ENCODE measurements at regions not wholly inside any gene's neighbourhood (a gene's known extent, or its start where the extent isn't known, plus 50 kb on each side); places are given as distances from the start of the nearest gene placed in this dataset.

DNA sequence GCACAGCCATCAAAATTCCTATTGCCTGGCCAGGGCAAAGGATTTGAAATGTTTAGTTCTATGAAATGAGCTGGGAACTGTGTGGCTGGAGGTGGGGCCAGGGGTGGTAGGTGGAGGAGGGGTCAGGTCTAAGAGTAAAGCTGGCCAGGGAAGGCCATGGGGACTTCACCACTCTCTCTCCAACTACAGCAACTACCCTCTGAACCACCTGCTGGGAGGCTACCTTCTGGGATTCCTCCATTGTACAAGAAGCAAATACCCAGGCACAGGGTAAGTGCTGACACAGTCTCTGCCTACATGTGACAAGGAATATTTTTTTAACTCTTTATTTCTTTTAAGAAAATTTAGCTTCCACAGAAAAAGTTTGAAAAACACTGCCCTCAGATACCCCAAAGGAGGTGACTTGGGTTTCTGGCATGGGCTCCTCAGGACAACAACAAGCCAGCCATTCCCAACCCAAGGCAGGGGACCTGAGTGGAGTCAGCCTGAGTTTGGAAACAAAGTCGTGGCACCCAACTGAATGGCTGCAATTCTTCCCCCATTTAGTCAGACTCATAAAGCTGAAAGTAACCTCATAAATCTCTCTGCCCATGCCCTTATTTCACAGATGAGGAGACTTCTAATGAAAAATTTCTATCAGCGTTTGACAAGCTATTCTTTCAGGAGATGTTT lies 593.8 kb upstream of the DIPK2B start (continued):
- no peak for TF ChIP-seq ZNF83 (CRISPR knock-in tag; IDR thresholded peaks at IDR 0.05; ENCODE audit: borderline replicate concordance)

DNA sequence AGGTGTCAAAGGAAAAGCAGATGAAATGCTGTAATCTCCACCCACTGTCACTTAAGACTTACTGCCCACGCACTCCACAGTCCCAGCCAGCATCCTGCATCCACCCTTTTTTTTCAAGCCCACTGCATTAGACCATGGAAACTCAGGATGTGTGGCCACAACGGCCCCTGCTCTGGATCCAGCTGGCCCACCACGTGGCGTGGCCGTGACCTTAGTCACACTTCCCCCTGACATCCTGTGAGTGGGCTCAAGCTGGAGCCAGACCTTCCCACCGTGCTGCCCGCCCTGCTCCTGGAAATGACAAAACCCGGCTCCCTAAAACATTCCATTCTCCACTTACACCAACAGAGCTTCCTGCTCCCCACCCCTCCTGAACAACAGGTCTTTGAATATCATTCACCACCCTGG lies 588.3 kb upstream of the DIPK2B start:
- in situ Hi-C loops (cut with HindIII; ENCODE audit: extremely low pct_ligation_motif_present, low pct_unique_long_range_greater_than_20kb) (no loop called here), intact Hi-C loops (cut with micrococcal nuclease; ENCODE audit: unreplicated experiment) (no loop called here)
- CTCF ChIA-PET (ENCODE audit: low intra/inter-chr PET ratio, low total read pairs), result no interaction called here
- Histone ChIP-seq H3K4me3 (replicated peaks in 1 of 3; ENCODE audit: insufficient read depth in 1 of 3, low read depth in 2 of 3, low read length in 3 of 3) (no peak overlapping the region), H3K4me2 (ENCODE audit: low read depth, low read length) (no peak overlapping the region), H3K27me3 (ENCODE audit: control insufficient read depth in 1 of 2, insufficient read depth in 2 of 2, low read length in 2 of 2) (no peaks in the 10 kb centered on the region), H3K9me3 (ENCODE audit: low read length) (no peaks in the 10 kb centered on the region), H3K9ac (ENCODE audit: insufficient read depth, low read depth, low read length) (no peak overlapping the region), H2AFZ (ENCODE audit: low read length) (no peak overlapping the region), H3K79me2 (ENCODE audit: insufficient read depth, low read length) (peaks cover 2% of the 10 kb centered on the region), H3K36me3 (replicated peaks in 1 of 2; ENCODE audit: control insufficient read depth in 1 of 2, insufficient read depth in 2 of 2, low read length in 2 of 2) (no peaks in the 10 kb centered on the region; a peak in 1 of 5 replicates), H4K20me1 (ENCODE audit: insufficient read depth, low read length) (no peaks in the 10 kb centered on the region), H3K27ac (ENCODE audit: extremely low read length, insufficient read depth, low read length) (no peak overlapping the region), H3K4me1 (ENCODE audit: insufficient read depth, low read length) (no peaks in the 10 kb centered on the region)
- ATAC-seq (no peak), FAIRE-seq (no peak), DNase-seq (ENCODE audit: low spot score) (no peak)
- BruUV-seq (replicated peaks), result no TSS peak
- POLR2A ChIA-PET, result no interaction called here
- WGBS (ENCODE audit: low lambda C conversion rate), result 97% methylated on average over 5 of the region's 8 CpGs
- TF ChIP-seq SOX13 (IDR thresholded peaks at IDR 0.05) (no peak), SOX13 (CRISPR knock-in tag; conservative IDR thresholded peaks at IDR 0.05 in 1 of 2, IDR thresholded peaks at IDR 0.05 in 1 of 2) (no peak), ATRX (CRISPR knock-in tag; IDR thresholded peaks at IDR 0.05; ENCODE audit: borderline replicate concordance) (no peak), SOX5 (CRISPR knock-in tag; IDR thresholded peaks at IDR 0.05; ENCODE audit: borderline replicate concordance) (no peak), ZNF343 (CRISPR knock-in tag; IDR thresholded peaks at IDR 0.05) (no peak), NR2F6 (IDR thresholded peaks at IDR 0.05) (no peak), NR2F6 (CRISPR knock-in tag; IDR thresholded peaks at IDR 0.05) (no peak), KAT7 (CRISPR knock-in tag; IDR thresholded peaks at IDR 0.05; ENCODE audit: borderline replicate concordance) (no peak), PITX1 (CRISPR knock-in tag; IDR thresholded peaks at IDR 0.05) (no peak), HHEX (CRISPR knock-in tag; IDR thresholded peaks at IDR 0.05) (no peak), ZNF234 (CRISPR knock-in tag; conservative IDR thresholded peaks at IDR 0.05) (no peak), ZNF780A (CRISPR knock-in tag; IDR thresholded peaks at IDR 0.05) (no peak), HOXA5 (CRISPR knock-in tag; IDR thresholded peaks at IDR 0.05) (no peak)
- TF ChIP-seq, protein P1, sequence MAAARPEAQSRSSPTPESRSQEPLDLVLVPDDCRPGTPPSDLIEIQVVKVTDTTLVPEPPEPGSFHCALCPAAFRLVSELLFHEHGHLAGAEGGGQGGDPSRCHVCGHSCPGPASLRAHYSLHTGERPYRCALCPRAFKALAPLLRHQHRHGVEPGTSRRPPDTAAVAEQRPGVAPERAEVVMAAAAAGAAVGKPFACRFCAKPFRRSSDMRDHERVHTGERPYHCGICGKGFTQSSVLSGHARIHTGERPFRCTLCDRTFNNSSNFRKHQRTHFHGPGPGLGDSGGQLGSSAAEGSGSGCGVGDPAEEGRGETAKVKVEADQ (CRISPR knock-in tag; IDR thresholded peaks at IDR 0.05; ENCODE audit: borderline replicate concordance), result no peak
- TF ChIP-seq, protein P2, sequence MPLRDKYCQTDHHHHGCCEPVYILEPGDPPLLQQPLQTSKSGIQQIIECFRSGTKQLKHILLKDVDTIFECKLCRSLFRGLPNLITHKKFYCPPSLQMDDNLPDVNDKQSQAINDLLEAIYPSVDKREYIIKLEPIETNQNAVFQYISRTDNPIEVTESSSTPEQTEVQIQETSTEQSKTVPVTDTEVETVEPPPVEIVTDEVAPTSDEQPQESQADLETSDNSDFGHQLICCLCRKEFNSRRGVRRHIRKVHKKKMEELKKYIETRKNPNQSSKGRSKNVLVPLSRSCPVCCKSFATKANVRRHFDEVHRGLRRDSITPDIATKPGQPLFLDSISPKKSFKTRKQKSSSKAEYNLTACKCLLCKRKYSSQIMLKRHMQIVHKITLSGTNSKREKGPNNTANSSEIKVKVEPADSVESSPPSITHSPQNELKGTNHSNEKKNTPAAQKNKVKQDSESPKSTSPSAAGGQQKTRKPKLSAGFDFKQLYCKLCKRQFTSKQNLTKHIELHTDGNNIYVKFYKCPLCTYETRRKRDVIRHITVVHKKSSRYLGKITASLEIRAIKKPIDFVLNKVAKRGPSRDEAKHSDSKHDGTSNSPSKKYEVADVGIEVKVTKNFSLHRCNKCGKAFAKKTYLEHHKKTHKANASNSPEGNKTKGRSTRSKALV (CRISPR knock-in tag; IDR thresholded peaks at IDR 0.05), result no peak
- TF ChIP-seq, protein P3, sequence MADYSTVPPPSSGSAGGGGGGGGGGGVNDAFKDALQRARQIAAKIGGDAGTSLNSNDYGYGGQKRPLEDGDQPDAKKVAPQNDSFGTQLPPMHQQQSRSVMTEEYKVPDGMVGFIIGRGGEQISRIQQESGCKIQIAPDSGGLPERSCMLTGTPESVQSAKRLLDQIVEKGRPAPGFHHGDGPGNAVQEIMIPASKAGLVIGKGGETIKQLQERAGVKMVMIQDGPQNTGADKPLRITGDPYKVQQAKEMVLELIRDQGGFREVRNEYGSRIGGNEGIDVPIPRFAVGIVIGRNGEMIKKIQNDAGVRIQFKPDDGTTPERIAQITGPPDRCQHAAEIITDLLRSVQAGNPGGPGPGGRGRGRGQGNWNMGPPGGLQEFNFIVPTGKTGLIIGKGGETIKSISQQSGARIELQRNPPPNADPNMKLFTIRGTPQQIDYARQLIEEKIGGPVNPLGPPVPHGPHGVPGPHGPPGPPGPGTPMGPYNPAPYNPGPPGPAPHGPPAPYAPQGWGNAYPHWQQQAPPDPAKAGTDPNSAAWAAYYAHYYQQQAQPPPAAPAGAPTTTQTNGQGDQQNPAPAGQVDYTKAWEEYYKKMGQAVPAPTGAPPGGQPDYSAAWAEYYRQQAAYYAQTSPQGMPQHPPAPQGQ (CRISPR knock-in tag; IDR thresholded peaks at IDR 0.05; ENCODE audit: borderline replicate concordance), result no peak
- TF ChIP-seq, protein P4, sequence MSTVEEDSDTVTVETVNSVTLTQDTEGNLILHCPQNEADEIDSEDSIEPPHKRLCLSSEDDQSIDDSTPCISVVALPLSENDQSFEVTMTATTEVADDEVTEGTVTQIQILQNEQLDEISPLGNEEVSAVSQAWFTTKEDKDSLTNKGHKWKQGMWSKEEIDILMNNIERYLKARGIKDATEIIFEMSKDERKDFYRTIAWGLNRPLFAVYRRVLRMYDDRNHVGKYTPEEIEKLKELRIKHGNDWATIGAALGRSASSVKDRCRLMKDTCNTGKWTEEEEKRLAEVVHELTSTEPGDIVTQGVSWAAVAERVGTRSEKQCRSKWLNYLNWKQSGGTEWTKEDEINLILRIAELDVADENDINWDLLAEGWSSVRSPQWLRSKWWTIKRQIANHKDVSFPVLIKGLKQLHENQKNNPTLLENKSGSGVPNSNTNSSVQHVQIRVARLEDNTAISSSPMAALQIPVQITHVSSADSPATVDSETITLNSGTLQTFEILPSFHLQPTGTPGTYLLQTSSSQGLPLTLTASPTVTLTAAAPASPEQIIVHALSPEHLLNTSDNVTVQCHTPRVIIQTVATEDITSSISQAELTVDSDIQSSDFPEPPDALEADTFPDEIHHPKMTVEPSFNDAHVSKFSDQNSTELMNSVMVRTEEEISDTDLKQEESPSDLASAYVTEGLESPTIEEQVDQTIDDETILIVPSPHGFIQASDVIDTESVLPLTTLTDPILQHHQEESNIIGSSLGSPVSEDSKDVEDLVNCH (CRISPR knock-in tag; IDR thresholded peaks at IDR 0.05), result no peak
